IMR-90 (cell line): ENCODE measurements at regions not wholly inside any gene's neighbourhood (a gene's known extent, or its start where the extent isn't known, plus 50 kb on each side); places are given as distances from the start of the nearest gene placed in this dataset.

ENCODE experiments used
- FOS ChIP-seq: fragments of 150-350 bp; IDR thresholded peaks from 2 replicates; pipeline ENCODE4 v1.6.1; 2016; ENCODE audit warnings: low read depth, low read length
- MXI1 ChIP-seq: IDR thresholded peaks from 2 replicates; pipeline ENCODE4 v1.6.1; 2012; ENCODE audit warnings: low read depth, mild to moderate bottlenecking, low read length, moderate library complexity, borderline replicate concordance
- POLR2A ChIP-seq: IDR thresholded peaks from 2 replicates; pipeline ENCODE4 v1.6.1; 2012; ENCODE audit warnings: mild to moderate bottlenecking, low read depth, low read length
- RAD21 ChIP-seq: IDR thresholded peaks from 2 replicates; pipeline ENCODE4 v1.6.1; 2012; ENCODE audit warnings: low read length, improper control_type of control experiment
- RFX5 ChIP-seq: IDR thresholded peaks from 2 replicates; pipeline ENCODE4 v1.8.0; 2012; ENCODE audit warnings: low read depth, mild to moderate bottlenecking, low read length, moderate library complexity
- SMC3 ChIP-seq: fragments of 150-350 bp; IDR thresholded peaks from 2 replicates; pipeline ENCODE4 v1.6.1; 2016; ENCODE audit warnings: low read depth, mild to moderate bottlenecking, antibody characterized with exemption, low read length, moderate library complexity
- TF ChIP-seq, protein P1 (sequence below): conservative IDR thresholded peaks from 2 replicates; pipeline ENCODE4 v1.5.1; 2012; ENCODE audit warnings: mild to moderate bottlenecking, low read depth, low read length, improper control_type of control experiment
- TF ChIP-seq, protein P2 (sequence below): fragments of 150-350 bp; IDR thresholded peaks from 2 replicates; pipeline ENCODE4 v1.6.1; 2017; ENCODE audit warnings: mild to moderate bottlenecking, antibody characterized with exemption, low read length, low read depth

DNA sequence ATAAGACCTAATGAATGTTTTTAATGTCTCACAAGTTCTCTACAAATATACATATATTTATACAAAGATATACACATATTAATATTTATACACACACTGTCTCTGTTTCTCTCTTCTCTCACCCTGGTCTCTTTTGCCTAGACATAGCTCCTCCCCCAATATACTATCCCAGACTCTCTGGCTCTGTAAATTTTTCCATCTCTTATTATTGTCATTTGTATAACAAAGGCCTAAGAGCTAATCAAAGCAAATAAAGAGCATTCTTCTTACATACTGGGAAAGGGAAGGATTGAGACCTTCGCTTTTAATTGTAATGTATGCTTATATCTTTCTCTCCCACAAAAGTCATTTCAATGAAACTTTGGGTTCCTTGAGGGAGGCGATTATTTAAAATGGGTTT, 318.1 kb downstream of the ADAMTS20 start:
- TF ChIP-seq, protein P1, sequence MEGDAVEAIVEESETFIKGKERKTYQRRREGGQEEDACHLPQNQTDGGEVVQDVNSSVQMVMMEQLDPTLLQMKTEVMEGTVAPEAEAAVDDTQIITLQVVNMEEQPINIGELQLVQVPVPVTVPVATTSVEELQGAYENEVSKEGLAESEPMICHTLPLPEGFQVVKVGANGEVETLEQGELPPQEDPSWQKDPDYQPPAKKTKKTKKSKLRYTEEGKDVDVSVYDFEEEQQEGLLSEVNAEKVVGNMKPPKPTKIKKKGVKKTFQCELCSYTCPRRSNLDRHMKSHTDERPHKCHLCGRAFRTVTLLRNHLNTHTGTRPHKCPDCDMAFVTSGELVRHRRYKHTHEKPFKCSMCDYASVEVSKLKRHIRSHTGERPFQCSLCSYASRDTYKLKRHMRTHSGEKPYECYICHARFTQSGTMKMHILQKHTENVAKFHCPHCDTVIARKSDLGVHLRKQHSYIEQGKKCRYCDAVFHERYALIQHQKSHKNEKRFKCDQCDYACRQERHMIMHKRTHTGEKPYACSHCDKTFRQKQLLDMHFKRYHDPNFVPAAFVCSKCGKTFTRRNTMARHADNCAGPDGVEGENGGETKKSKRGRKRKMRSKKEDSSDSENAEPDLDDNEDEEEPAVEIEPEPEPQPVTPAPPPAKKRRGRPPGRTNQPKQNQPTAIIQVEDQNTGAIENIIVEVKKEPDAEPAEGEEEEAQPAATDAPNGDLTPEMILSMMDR, result no peak
- TF ChIP-seq RAD21, result no peak
- no peak for TF ChIP-seq SMC3
- TF ChIP-seq MXI1, result no peak
- TF ChIP-seq FOS, result no peak
- TF ChIP-seq POLR2A, result no peak
- TF ChIP-seq, protein P2, sequence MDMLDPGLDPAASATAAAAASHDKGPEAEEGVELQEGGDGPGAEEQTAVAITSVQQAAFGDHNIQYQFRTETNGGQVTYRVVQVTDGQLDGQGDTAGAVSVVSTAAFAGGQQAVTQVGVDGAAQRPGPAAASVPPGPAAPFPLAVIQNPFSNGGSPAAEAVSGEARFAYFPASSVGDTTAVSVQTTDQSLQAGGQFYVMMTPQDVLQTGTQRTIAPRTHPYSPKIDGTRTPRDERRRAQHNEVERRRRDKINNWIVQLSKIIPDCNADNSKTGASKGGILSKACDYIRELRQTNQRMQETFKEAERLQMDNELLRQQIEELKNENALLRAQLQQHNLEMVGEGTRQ, result no peak
- no peak for TF ChIP-seq RFX5
